ENCODE measurements at regions not wholly inside any gene's neighbourhood (a gene's known extent, or its start where the extent isn't known, plus 50 kb on each side); places are given as distances from the start of the nearest gene placed in this dataset.
A peak's percentile ranks its signal among the peaks of the same experiment; 100 is the strongest.

DNA sequence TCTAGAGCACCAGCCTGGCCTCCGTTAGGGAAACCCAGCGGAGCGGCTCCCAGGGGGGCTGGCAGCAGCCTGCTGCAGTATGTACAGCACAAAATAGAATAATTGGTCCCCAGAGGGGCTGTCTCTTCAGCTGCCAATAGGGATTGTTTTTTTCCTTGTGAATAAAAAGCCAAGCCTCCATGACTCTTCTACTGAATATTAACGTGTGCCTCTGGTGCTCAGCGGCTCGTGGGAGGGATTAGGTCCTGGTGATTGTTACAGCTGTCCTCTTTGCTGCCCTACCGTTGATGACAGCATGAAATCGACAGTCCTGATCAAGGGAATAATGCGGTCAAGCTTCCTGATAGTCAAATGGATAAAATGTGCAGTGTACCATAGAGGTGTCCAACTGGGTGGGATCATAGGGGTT lies 190.7 kb upstream of the RUNX1 start:
- H3K27me3 Mint-ChIP-seq (ENCODE audit: low read depth), result peaks cover 5% of the 10 kb centered on the region
- peak overlapping the region; percentile 54 for H3K4me3 Mint-ChIP-seq
- peaks cover 9% of the 10 kb centered on the region for H3K9me3 Mint-ChIP-seq
- H3K4me1 Mint-ChIP-seq, result peaks cover 18% of the 10 kb centered on the region
- no peak overlapping the region for H3K27ac Mint-ChIP-seq (ENCODE audit: unreplicated experiment)
- DNase-seq (ENCODE audit: low read depth, low spot score), result peak; percentile 24
- peaks cover 2% of the 10 kb centered on the region for H3K36me3 Mint-ChIP-seq (ENCODE audit: low read depth)
- TF ChIP-seq CTCF (conservative IDR thresholded peaks at IDR 0.05), result no peak

DNA sequence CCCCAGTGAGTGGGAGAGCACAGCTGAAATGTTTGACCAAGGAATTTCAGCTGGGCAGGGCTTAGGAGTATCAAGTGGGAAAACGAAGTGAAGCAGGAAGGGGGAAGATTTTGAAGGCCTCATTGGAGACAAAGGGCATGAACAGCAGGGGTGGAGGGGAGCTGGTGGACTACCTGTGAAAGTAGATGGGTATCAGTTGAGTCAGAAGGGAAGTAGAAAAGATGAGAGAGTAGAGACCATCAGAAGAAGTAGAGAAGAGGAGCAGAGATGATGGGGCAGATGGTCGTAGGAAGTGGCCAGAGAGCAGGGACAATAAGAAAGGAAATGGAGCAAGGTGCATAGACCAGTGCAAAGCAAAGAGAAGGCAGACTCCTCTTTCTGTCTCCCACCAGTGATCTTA lies 189.0 kb upstream of the RUNX1 start:
- DNase-seq (ENCODE audit: low read depth, low spot score), result no peak
- Mint-ChIP-seq H3K27me3 (ENCODE audit: low read depth) (peaks cover 5% of the 10 kb centered on the region), H3K9me3 (peaks cover 9% of the 10 kb centered on the region), H3K27ac (ENCODE audit: unreplicated experiment) (peak overlapping the region; percentile 48), H3K36me3 (ENCODE audit: low read depth) (peaks cover 2% of the 10 kb centered on the region), H3K4me3 (no peak overlapping the region), H3K4me1 (peaks cover 18% of the 10 kb centered on the region)
- TF ChIP-seq CTCF (conservative IDR thresholded peaks at IDR 0.05), result no peak

GRCh38 chr21:35237287-35237686 lies 188.2 kb upstream of the RUNX1 start:
- Mint-ChIP-seq H3K27ac (ENCODE audit: unreplicated experiment) (no peak overlapping the region), H3K27me3 (ENCODE audit: low read depth) (peaks cover 5% of the 10 kb centered on the region), H3K36me3 (ENCODE audit: low read depth) (peaks cover 2% of the 10 kb centered on the region), H3K4me3 (no peak overlapping the region), H3K9me3 (peaks cover 9% of the 10 kb centered on the region), H3K4me1 (peaks cover 24% of the 10 kb centered on the region)
- no peak for DNase-seq (ENCODE audit: low read depth, low spot score)
- no peak for TF ChIP-seq CTCF (conservative IDR thresholded peaks at IDR 0.05)

DNA sequence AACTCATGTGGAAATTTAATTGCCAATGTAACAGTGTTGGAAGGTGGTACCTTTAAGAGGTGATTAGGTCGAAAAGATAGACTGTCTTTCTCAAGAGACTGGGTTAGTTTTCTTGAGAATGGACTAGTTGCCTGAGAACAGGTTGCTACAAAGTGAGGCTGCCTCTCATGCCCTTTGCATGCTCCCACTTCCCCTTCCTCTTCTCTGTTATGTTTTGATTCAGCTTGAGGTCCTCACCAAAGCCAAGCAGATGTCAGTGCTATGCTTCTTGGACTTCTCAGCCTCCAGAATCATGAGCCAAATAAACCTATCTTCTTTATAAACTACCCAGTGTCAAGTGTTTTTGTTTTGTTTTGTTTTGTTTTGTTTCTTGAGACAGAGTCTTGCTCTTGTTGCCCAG lies 187.0 kb upstream of the RUNX1 start:
- H3K36me3 Mint-ChIP-seq (ENCODE audit: low read depth), result peaks cover 2% of the 10 kb centered on the region
- no peak overlapping the region for H3K4me3 Mint-ChIP-seq
- H3K9me3 Mint-ChIP-seq, result peaks cover 9% of the 10 kb centered on the region
- H3K4me1 Mint-ChIP-seq, result peaks cover 32% of the 10 kb centered on the region
- H3K27me3 Mint-ChIP-seq (ENCODE audit: low read depth), result peaks cover 5% of the 10 kb centered on the region
- no peak for TF ChIP-seq CTCF (conservative IDR thresholded peaks at IDR 0.05)
- no peak overlapping the region for H3K27ac Mint-ChIP-seq (ENCODE audit: unreplicated experiment)
- no peak for DNase-seq (ENCODE audit: low read depth, low spot score)

DNA sequence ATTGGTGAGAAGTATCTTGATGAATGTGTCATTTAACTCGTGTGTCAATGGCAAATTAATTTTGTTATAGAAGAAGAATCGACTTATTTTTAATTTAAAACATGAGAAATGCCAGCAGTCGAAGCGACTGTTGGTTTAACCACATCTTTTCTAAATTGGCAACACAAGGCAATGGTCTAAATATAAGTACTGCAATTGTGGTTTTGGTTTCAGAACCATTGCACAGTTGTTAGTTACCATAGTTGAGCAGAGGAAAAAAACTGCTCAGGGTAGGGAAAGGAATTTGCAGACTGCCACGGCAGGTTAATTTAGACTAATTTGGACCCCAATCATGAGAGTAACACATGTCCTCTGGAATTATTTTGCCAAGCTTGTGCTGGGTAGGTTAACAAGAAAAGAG lies 185.6 kb upstream of the RUNX1 start:
- TF ChIP-seq CTCF (conservative IDR thresholded peaks at IDR 0.05), result no peak
- peaks cover 22% of the 10 kb centered on the region for H3K4me1 Mint-ChIP-seq
- peaks cover 9% of the 10 kb centered on the region for H3K9me3 Mint-ChIP-seq
- H3K4me3 Mint-ChIP-seq, result no peak overlapping the region
- H3K27ac Mint-ChIP-seq (ENCODE audit: unreplicated experiment), result no peak overlapping the region
- peaks cover 2% of the 10 kb centered on the region for H3K36me3 Mint-ChIP-seq (ENCODE audit: low read depth)
- peaks cover 5% of the 10 kb centered on the region for H3K27me3 Mint-ChIP-seq (ENCODE audit: low read depth)
- DNase-seq (ENCODE audit: low read depth, low spot score), result no peak

- Mint-ChIP-seq H3K27ac (ENCODE audit: unreplicated experiment) (no peak overlapping the region), H3K4me3 (no peak overlapping the region), H3K36me3 (ENCODE audit: low read depth) (peaks cover 2% of the 10 kb centered on the region), H3K9me3 (peaks cover 9% of the 10 kb centered on the region), H3K27me3 (ENCODE audit: low read depth) (peaks cover 5% of the 10 kb centered on the region), H3K4me1 (peaks cover 14% of the 10 kb centered on the region)
- DNase-seq (ENCODE audit: low read depth, low spot score), result no peak
- no peak for TF ChIP-seq CTCF (conservative IDR thresholded peaks at IDR 0.05)
These were observed 184.7 kb upstream of the RUNX1 start for GRCh38 chr21:35233756-35234155.
